Ovary (tissue), 3 donors: ENCODE measurements at regions not wholly inside any gene's neighbourhood (a gene's known extent, or its start where the extent isn't known, plus 50 kb on each side); places are given as distances from the start of the nearest gene placed in this dataset.

ENCODE experiments used
- CTCF ChIP-seq, 3 donors: fragments of 450-650 bp in 2 of 3; fragments of 200-600 bp in 1 of 3; IDR thresholded peaks; one replicate each; pipeline versions ENCODE4 v1.5.1 to v1.8.0; 2016 to 2022; ENCODE audit warnings: antibody characterized with exemption in 3 of 3, mild to moderate bottlenecking in 1 of 3
- EP300 ChIP-seq: sonication (generic); formaldehyde crosslinking; IDR thresholded peaks from one replicate; pipeline ENCODE4 v1.6.1; 2017; ENCODE audit warnings: antibody characterized with exemption
- donor health status: DM: no; HTN: no; CAD: no.

- TF ChIP-seq CTCF (IDR thresholded peaks at IDR 0.05): no peak
- TF ChIP-seq EP300: no peak
Observed at GRCh38 chr16:63230421-63231040, 1194.3 kb upstream of the CDH8 start.
